ENCODE measurements at regions not wholly inside any gene's neighbourhood (a gene's known extent, or its start where the extent isn't known, plus 50 kb on each side); places are given as distances from the start of the nearest gene placed in this dataset.

- WGBS, 2 donors: 87 to 92% methylated on average over 11 of the region's 11 CpGs
Observed at GRCh38 chr2:204251158-204251997, 293.9 kb upstream of the PARD3B start.

GRCh38 chr2:204251998-204252376 lies 293.3 kb upstream of the PARD3B start:
- intact Hi-C loops (cut with DNase I): no loop called here
- no peak for DNase-seq
- Histone ChIP-seq H3K27ac (no peak overlapping the region), H3K27me3 (no peaks in the 10 kb centered on the region), H3K9me3 (no peaks in the 10 kb centered on the region), H3K4me1 (peaks cover 0 to 18% (median 12%) of the 10 kb centered on the region in 4 donors), H3K4me3 (no peak overlapping the region), H3K36me3 (no peaks in the 10 kb centered on the region)
- WGBS, 2 donors: 54 to 76% methylated on average over 11 of the region's 11 CpGs
- TF ChIP-seq POLR2A (IDR thresholded peaks at IDR 0.05) (no peak), CTCF (IDR thresholded peaks at IDR 0.05) (no peak), POLR2AphosphoS5 (IDR thresholded peaks at IDR 0.05) (no peak), EP300 (IDR thresholded peaks at IDR 0.05) (no peak)

More at GRCh38 chr2:204251158-204251997, 293.9 kb upstream of the PARD3B start:
- intact Hi-C loops (cut with DNase I): no loop called here
- no peak for DNase-seq
- Histone ChIP-seq H3K4me3 (no peak overlapping the region), H3K4me1 (peaks cover 0 to 24% (median 18%) of the 10 kb centered on the region in 4 donors), H3K27ac (no peak overlapping the region), H3K36me3 (no peaks in the 10 kb centered on the region), H3K9me3 (no peaks in the 10 kb centered on the region), H3K27me3 (no peaks in the 10 kb centered on the region)
- TF ChIP-seq POLR2AphosphoS5 (IDR thresholded peaks at IDR 0.05): no peak
- no peak for TF ChIP-seq CTCF (IDR thresholded peaks at IDR 0.05)
- TF ChIP-seq POLR2A (IDR thresholded peaks at IDR 0.05): no peak
- TF ChIP-seq EP300 (IDR thresholded peaks at IDR 0.05): no peak

- Histone ChIP-seq H3K36me3 (no peaks in the 10 kb centered on the region), H3K4me1 (peaks cover 0 to 10% (median 2%) of the 10 kb centered on the region in 4 donors), H3K27me3 (no peaks in the 10 kb centered on the region), H3K27ac (no peak overlapping the region), H3K9me3 (no peaks in the 10 kb centered on the region), H3K4me3 (no peak overlapping the region)
- TF ChIP-seq CTCF (IDR thresholded peaks at IDR 0.05) (no peak), POLR2A (IDR thresholded peaks at IDR 0.05) (no peak), POLR2AphosphoS5 (IDR thresholded peaks at IDR 0.05) (no peak), EP300 (IDR thresholded peaks at IDR 0.05) (no peak)
- whole genome bisulfite sequencing, 2 donors: 88 to 93% methylated on average over 5 of the region's 5 CpGs
- DNase-seq: no peak
- intact Hi-C loops (cut with DNase I): loop anchor here (5.0 kb wide), 1 partner anchor 447 kb away; no protein-coding TSS in a partner anchor
Observed at GRCh38 chr2:204255071-204255470, 290.2 kb upstream of the PARD3B start.

- 69 to 75% methylated on average over 2 of the region's 2 CpGs for WGBS, 2 donors
- intact Hi-C loops (cut with DNase I): loop anchor here (5.0 kb wide), 1 partner anchor 447 kb away; no protein-coding TSS in a partner anchor
- Histone ChIP-seq H3K36me3 (no peaks in the 10 kb centered on the region), H3K27ac (no peak overlapping the region), H3K4me3 (no peak overlapping the region), H3K4me1 (peaks cover 0 to 14% (median 6%) of the 10 kb centered on the region in 4 donors), H3K27me3 (no peaks in the 10 kb centered on the region), H3K9me3 (no peaks in the 10 kb centered on the region)
- TF ChIP-seq CTCF (IDR thresholded peaks at IDR 0.05) (no peak), EP300 (IDR thresholded peaks at IDR 0.05) (no peak), POLR2A (IDR thresholded peaks at IDR 0.05) (no peak), POLR2AphosphoS5 (IDR thresholded peaks at IDR 0.05) (no peak)
- no peak for DNase-seq
Observed at GRCh38 chr2:204255526-204255925, 289.7 kb upstream of the PARD3B start.
